Lower leg skin (tissue), 3 donors: ENCODE measurements at regions not wholly inside any gene's neighbourhood (a gene's known extent, or its start where the extent isn't known, plus 50 kb on each side); places are given as distances from the start of the nearest gene placed in this dataset.

Source experiments
- POLR2A ChIP-seq, 2 donors: fragments of 450-650 bp; IDR thresholded peaks; one replicate each; pipeline ENCODE4 v1.6.1; 2016 to 2017; ENCODE audit warnings: antibody characterized with exemption in 2 of 2, mild to moderate bottlenecking in 1 of 2, moderate library complexity in 1 of 2
- TF ChIP-seq, protein P1 (sequence below), 3 donors: fragments of 450-650 bp; IDR thresholded peaks; one replicate each; pipeline ENCODE4 v1.5.1; 2016; ENCODE audit warnings: antibody characterized with exemption in 3 of 3, mild to moderate bottlenecking in 3 of 3, moderate library complexity in 2 of 3

DNA sequence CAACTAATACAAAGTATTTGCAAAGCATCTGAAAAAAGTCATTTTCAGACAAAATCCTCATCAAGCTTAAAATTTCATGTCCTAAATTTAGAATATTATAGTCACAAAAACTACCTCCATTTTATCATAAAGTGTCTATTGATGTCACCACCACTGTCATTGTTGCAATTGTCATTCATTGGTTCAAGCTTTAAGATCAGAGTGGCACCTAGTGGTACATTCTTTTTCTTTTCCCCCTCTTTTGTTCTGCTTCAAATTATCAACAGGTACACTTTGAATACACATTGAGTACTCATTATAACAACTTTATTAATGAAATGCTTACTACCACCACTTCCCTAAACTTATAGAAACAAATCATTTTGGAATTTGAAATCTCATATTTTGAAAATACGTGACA lies 379.8 kb downstream of the SEC23A start:
- TF ChIP-seq, protein P1, sequence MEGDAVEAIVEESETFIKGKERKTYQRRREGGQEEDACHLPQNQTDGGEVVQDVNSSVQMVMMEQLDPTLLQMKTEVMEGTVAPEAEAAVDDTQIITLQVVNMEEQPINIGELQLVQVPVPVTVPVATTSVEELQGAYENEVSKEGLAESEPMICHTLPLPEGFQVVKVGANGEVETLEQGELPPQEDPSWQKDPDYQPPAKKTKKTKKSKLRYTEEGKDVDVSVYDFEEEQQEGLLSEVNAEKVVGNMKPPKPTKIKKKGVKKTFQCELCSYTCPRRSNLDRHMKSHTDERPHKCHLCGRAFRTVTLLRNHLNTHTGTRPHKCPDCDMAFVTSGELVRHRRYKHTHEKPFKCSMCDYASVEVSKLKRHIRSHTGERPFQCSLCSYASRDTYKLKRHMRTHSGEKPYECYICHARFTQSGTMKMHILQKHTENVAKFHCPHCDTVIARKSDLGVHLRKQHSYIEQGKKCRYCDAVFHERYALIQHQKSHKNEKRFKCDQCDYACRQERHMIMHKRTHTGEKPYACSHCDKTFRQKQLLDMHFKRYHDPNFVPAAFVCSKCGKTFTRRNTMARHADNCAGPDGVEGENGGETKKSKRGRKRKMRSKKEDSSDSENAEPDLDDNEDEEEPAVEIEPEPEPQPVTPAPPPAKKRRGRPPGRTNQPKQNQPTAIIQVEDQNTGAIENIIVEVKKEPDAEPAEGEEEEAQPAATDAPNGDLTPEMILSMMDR (IDR thresholded peaks at IDR 0.05): no peak
- no peak for TF ChIP-seq POLR2A (IDR thresholded peaks at IDR 0.05)
